Ishikawa (cell line): ENCODE measurements at regions not wholly inside any gene's neighbourhood (a gene's known extent, or its start where the extent isn't known, plus 50 kb on each side); places are given as distances from the start of the nearest gene placed in this dataset.

Source experiments
- CEBPB ChIP-seq: IDR thresholded peaks from 2 replicates; pipeline ENCODE4 v1.6.1; 2012
- EGR1 ChIP-seq: IDR thresholded peaks from 2 replicates; pipeline ENCODE4 v1.6.1; 2012
- EP300 ChIP-seq: IDR thresholded peaks from 2 replicates; pipeline ENCODE4 v1.6.1; 2012; ENCODE audit warnings: borderline replicate concordance
- FOXM1 ChIP-seq: IDR thresholded peaks from 2 replicates; pipeline ENCODE4 v1.6.1; 2012; ENCODE audit warnings: low read depth, borderline replicate concordance
- NFIC ChIP-seq: IDR thresholded peaks from 2 replicates; pipeline ENCODE4 v1.6.1; 2012
- RAD21 ChIP-seq: IDR thresholded peaks from 2 replicates; pipeline ENCODE4 v1.6.1; 2012; ENCODE audit warnings: low read depth
- TAF1 ChIP-seq: IDR thresholded peaks from 2 replicates; pipeline ENCODE4 v1.6.1; 2012; ENCODE audit warnings: low read depth, mild to moderate bottlenecking
- TCF12 ChIP-seq: IDR thresholded peaks from 2 replicates; pipeline ENCODE4 v1.6.1; 2012; ENCODE audit warnings: low read depth
- YY1 ChIP-seq: IDR thresholded peaks from 2 replicates; pipeline ENCODE4 v1.6.1; 2012; ENCODE audit warnings: low read depth
- TF ChIP-seq, protein P1 (sequence below): IDR thresholded peaks from 2 replicates; pipeline ENCODE4 v1.6.1; 2012; ENCODE audit warnings: low read depth, mild to moderate bottlenecking
- TF ChIP-seq, protein P2 (sequence below): IDR thresholded peaks from 2 replicates; pipeline ENCODE4 v1.6.1; 2012
- TF ChIP-seq, protein P3 (sequence below): IDR thresholded peaks from 2 replicates; pipeline ENCODE4 v1.6.1; 2012

DNA sequence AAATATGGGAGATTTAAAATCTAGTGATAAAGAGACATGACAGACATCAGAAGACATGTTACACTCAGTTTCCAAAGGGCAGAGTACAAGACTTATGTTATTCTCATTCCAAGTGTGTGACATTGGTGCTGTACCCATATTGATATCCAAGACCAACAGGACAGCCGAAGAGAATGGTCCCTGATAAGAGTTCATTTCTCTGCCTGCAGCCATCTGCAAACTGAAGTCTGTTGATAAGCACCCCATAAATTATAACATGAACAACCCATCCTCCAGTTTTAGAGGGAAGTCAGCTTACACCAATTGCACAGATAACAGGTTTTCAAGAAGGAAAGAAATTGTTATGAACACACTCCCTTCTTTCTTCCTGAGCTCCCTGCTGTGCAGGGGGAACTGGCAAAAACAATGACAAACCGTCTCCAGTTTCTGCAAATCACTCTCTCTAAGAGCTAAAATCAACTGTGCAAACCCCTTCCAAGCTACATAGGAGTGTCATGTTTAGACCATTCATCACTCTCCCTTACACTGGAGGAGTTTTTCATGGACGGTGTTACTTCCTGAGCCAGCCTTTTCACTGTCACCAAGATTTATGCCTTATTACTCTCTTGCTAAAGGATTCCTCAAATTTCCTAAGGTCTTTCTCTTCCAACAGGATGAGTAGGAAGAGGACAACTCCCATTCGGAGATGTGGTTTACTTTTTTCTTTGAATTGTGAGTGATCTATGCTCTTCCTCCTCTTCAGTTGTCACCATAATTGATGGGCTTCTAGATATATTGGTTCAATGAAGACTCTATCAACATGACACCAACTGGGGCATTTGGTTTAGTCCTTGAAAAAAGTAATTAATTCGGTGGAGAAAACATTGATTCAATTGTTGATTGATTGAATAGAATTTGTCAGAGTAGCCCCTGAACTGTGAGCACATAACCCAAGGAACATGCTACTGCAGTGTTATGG lies 80.3 kb upstream of the FAM171A1 start:
- no peak for TF ChIP-seq TAF1
- TF ChIP-seq, protein P1, sequence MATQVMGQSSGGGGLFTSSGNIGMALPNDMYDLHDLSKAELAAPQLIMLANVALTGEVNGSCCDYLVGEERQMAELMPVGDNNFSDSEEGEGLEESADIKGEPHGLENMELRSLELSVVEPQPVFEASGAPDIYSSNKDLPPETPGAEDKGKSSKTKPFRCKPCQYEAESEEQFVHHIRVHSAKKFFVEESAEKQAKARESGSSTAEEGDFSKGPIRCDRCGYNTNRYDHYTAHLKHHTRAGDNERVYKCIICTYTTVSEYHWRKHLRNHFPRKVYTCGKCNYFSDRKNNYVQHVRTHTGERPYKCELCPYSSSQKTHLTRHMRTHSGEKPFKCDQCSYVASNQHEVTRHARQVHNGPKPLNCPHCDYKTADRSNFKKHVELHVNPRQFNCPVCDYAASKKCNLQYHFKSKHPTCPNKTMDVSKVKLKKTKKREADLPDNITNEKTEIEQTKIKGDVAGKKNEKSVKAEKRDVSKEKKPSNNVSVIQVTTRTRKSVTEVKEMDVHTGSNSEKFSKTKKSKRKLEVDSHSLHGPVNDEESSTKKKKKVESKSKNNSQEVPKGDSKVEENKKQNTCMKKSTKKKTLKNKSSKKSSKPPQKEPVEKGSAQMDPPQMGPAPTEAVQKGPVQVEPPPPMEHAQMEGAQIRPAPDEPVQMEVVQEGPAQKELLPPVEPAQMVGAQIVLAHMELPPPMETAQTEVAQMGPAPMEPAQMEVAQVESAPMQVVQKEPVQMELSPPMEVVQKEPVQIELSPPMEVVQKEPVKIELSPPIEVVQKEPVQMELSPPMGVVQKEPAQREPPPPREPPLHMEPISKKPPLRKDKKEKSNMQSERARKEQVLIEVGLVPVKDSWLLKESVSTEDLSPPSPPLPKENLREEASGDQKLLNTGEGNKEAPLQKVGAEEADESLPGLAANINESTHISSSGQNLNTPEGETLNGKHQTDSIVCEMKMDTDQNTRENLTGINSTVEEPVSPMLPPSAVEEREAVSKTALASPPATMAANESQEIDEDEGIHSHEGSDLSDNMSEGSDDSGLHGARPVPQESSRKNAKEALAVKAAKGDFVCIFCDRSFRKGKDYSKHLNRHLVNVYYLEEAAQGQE = no peak
- no peak for TF ChIP-seq EGR1
- TF ChIP-seq YY1 = no peak
- TF ChIP-seq TCF12 = no peak
- TF ChIP-seq CEBPB = no peak
- TF ChIP-seq, protein P2, sequence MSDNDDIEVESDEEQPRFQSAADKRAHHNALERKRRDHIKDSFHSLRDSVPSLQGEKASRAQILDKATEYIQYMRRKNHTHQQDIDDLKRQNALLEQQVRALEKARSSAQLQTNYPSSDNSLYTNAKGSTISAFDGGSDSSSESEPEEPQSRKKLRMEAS = no peak
- TF ChIP-seq, protein P3, sequence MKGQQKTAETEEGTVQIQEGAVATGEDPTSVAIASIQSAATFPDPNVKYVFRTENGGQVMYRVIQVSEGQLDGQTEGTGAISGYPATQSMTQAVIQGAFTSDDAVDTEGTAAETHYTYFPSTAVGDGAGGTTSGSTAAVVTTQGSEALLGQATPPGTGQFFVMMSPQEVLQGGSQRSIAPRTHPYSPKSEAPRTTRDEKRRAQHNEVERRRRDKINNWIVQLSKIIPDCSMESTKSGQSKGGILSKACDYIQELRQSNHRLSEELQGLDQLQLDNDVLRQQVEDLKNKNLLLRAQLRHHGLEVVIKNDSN = no peak
- TF ChIP-seq EP300 = no peak
- no peak for TF ChIP-seq FOXM1
- no peak for TF ChIP-seq RAD21
- no peak for TF ChIP-seq NFIC
